Lower leg skin (tissue), 4 donors: ENCODE measurements at regions not wholly inside any gene's neighbourhood (a gene's known extent, or its start where the extent isn't known, plus 50 kb on each side); places are given as distances from the start of the nearest gene placed in this dataset.

Experiments
- DNase-seq, 2 donors: peaks; one replicate each; pipeline ENCODE4 v3.0.0-alpha.2; 2019; ENCODE audit warnings: low spot score in 2 of 2
- H3K4me3 ChIP-seq: fragments of 200-600 bp; sonication (generic); 2 replicates; pipeline ENCODE4 v1.5.1; 2017; ENCODE audit warnings: mild to moderate bottlenecking, low read depth; ENCODE audit not compliant: poor library complexity, severe bottlenecking
- POLR2A ChIP-seq, 2 donors: fragments of 450-650 bp; IDR thresholded peaks; one replicate each; pipeline ENCODE4 v1.6.1; 2016 to 2017; ENCODE audit warnings: antibody characterized with exemption in 2 of 2, mild to moderate bottlenecking in 1 of 2, moderate library complexity in 1 of 2
- whole genome bisulfite sequencing, 2 donors: methylation state at CpG; one replicate each; pipeline ENCODE4 v1.1.5; 2018; 5-methylcytosine and 5-hydroxymethylcytosine counted together
- intact Hi-C: fragments of 100-400 bp; cut with DNase I; formaldehyde crosslinking; loops from one replicate; pipeline ENCODE4 v1.15.0; 2023; ENCODE audit warnings: low total_unique reads
- TF ChIP-seq, protein P1 (sequence below), 3 donors: fragments of 450-650 bp; IDR thresholded peaks; one replicate each; pipeline ENCODE4 v1.5.1; 2016; ENCODE audit warnings: antibody characterized with exemption in 3 of 3, mild to moderate bottlenecking in 3 of 3, moderate library complexity in 2 of 3

DNA sequence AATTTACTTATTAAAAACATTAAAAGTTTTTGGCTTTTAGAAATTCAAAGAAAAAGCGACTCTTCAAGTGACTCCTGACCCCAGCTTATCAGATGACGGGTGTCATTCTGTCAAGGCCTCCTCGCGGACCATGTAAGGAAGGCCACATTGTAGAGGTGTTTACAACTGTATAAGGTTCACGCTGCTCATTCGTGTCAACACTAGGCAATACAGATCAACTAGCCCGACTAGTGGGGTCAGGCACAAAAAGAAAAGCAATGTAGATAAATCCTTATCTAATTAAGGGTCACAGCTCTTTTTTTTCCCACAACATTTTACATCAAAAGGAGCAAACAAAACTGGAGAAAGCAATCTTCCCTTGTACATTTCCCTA is 207.5 kb upstream of the NR2F2 start:
- no peak for TF ChIP-seq POLR2A (IDR thresholded peaks at IDR 0.05)
- TF ChIP-seq, protein P1, sequence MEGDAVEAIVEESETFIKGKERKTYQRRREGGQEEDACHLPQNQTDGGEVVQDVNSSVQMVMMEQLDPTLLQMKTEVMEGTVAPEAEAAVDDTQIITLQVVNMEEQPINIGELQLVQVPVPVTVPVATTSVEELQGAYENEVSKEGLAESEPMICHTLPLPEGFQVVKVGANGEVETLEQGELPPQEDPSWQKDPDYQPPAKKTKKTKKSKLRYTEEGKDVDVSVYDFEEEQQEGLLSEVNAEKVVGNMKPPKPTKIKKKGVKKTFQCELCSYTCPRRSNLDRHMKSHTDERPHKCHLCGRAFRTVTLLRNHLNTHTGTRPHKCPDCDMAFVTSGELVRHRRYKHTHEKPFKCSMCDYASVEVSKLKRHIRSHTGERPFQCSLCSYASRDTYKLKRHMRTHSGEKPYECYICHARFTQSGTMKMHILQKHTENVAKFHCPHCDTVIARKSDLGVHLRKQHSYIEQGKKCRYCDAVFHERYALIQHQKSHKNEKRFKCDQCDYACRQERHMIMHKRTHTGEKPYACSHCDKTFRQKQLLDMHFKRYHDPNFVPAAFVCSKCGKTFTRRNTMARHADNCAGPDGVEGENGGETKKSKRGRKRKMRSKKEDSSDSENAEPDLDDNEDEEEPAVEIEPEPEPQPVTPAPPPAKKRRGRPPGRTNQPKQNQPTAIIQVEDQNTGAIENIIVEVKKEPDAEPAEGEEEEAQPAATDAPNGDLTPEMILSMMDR (IDR thresholded peaks at IDR 0.05), result no peak
- 81 to 86% methylated on average over 7 of the region's 7 CpGs for WGBS, 2 donors
- no peak overlapping the region for H3K4me3 ChIP-seq
- DNase-seq, result no peak
- intact Hi-C loops, result no loop called here

DNA sequence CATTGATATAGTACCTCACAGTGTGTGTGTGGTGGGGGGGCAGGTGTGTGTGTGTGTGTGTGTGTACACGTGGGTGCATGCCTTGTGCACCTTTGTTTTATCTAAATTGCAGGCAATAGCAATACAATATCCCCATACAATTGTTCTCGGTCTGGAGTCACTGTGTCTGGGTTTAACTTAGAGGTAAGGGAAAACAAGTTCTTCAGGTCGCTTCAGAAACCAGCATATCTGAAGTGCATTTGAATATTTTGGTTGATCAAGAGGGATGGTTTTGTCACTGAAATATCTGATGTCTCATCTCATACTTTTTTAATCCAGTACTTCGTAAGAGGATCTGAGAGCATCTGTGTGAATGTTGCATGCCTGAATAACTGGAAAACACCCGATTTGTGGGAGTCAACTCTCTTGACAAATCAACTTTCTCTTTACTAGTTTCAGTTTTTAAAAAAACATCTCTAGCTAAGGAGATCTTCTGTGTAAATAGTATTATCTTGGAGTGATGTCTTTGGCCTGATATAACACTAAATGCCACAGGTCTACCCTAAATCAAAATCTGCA is 206.8 kb upstream of the NR2F2 start:
- WGBS, 2 donors, result 61 to 65% methylated on average over 5 of the region's 5 CpGs
- intact Hi-C loops, result no loop called here
- no peak for DNase-seq
- no peak overlapping the region for H3K4me3 ChIP-seq
- TF ChIP-seq, protein P1 (IDR thresholded peaks at IDR 0.05), result no peak
- TF ChIP-seq POLR2A (IDR thresholded peaks at IDR 0.05), result no peak

- TF ChIP-seq POLR2A (IDR thresholded peaks at IDR 0.05), result no peak
- TF ChIP-seq, protein P1 (IDR thresholded peaks at IDR 0.05), result no peak
- no peak overlapping the region for H3K4me3 ChIP-seq
- intact Hi-C loops, result no loop called here
- 94% methylated on average over 5 of the region's 5 CpGs for WGBS, 2 donors
- no peak for DNase-seq
Measured at GRCh38 chr15:96124436-96124835, 206.1 kb upstream of the NR2F2 start.

GRCh38 chr15:96125721-96126415 is 204.6 kb upstream of the NR2F2 start:
- TF ChIP-seq, protein P1 (IDR thresholded peaks at IDR 0.05), result no peak
- no peak for TF ChIP-seq POLR2A (IDR thresholded peaks at IDR 0.05)
- H3K4me3 ChIP-seq, result no peak overlapping the region
- 91 to 92% methylated on average over 5 of the region's 5 CpGs for WGBS, 2 donors
- no peak for DNase-seq
- intact Hi-C loops, result no loop called here

- 94 to 95% methylated on average over 5 of the region's 5 CpGs for WGBS, 2 donors
- no peak overlapping the region for H3K4me3 ChIP-seq
- intact Hi-C loops, result no loop called here
- DNase-seq, result no peak
- TF ChIP-seq, protein P1 (IDR thresholded peaks at IDR 0.05), result no peak
- TF ChIP-seq POLR2A (IDR thresholded peaks at IDR 0.05), result no peak
Measured at GRCh38 chr15:96126859-96127258, 203.6 kb upstream of the NR2F2 start.

- no peak for TF ChIP-seq POLR2A (IDR thresholded peaks at IDR 0.05)
- TF ChIP-seq, protein P1 (IDR thresholded peaks at IDR 0.05), result no peak
- intact Hi-C loops, result no loop called here
- 33 to 42% methylated on average over 1 of the region's 1 CpG for WGBS, 2 donors
- DNase-seq, result no peak
- no peak overlapping the region for H3K4me3 ChIP-seq
Measured at GRCh38 chr15:96130734-96131133, 199.8 kb upstream of the NR2F2 start.
